ENCODE measurements at regions not wholly inside any gene's neighbourhood (a gene's known extent, or its start where the extent isn't known, plus 50 kb on each side); places are given as distances from the start of the nearest gene placed in this dataset.

- TF ChIP-seq GATA2 (IDR thresholded peaks at IDR 0.05; ENCODE audit: low read depth, low read length) (no peak), GATA3 (IDR thresholded peaks at IDR 0.05; ENCODE audit: low read depth, low read length) (no peak)
Observed at GRCh38 chr9:79220251-79220650, 351.5 kb upstream of the TLE4 start.

All from SH-SY5Y (cell line).